SK-N-SH treated with all-trans-retinoic acid at 6 μM for 48 hours (cell line): ENCODE measurements at regions not wholly inside any gene's neighbourhood (a gene's known extent, or its start where the extent isn't known, plus 50 kb on each side); places are given as distances from the start of the nearest gene placed in this dataset.

Source experiments
- ATAC-seq: fragments of 200-7000 bp; cut with Tn5 transposase; 3 replicates; pipeline ENCODE4 v1.9.1; 2020; ENCODE audit warnings: mild to moderate bottlenecking, moderate library complexity
- ARNTL ChIP-seq: fragments of 450-650 bp; formaldehyde crosslinking; IDR thresholded peaks from 2 replicates; pipeline ENCODE4 v1.5.0; 2020; ENCODE audit warnings: low read depth, mild to moderate bottlenecking, moderate library complexity, borderline replicate concordance
- BACH2 ChIP-seq: fragments of 250-450 bp; sonication (Bioruptor Pico); IDR thresholded peaks from 2 replicates; pipeline ENCODE4 v1.9.0; 2021; ENCODE audit warnings: mild to moderate bottlenecking, borderline replicate concordance
- CREB5 ChIP-seq: fragments of 250-450 bp; sonication (Bioruptor Pico); IDR thresholded peaks from 2 replicates; pipeline ENCODE4 v1.5.1; 2020; ENCODE audit warnings: low read depth, mild to moderate bottlenecking, moderate library complexity
- CSRNP3 ChIP-seq: fragments of 250-450 bp; sonication (Bioruptor Pico); IDR thresholded peaks from 2 replicates; pipeline ENCODE4 v1.5.1; 2021; ENCODE audit warnings: mild to moderate bottlenecking, moderate library complexity
- ESRRG ChIP-seq: fragments of 250-450 bp; sonication (Bioruptor Pico); IDR thresholded peaks from 2 replicates; pipeline ENCODE4 v1.6.1; 2021; ENCODE audit warnings: mild to moderate bottlenecking
- GLIS3 ChIP-seq: fragments of 250-450 bp; sonication (Bioruptor Pico); IDR thresholded peaks from 2 replicates; pipeline ENCODE4 v1.5.0; 2020; ENCODE audit warnings: mild to moderate bottlenecking, moderate library complexity
- ISL1 ChIP-seq: fragments of 250-450 bp; sonication (Bioruptor Pico); IDR thresholded peaks from 2 replicates; pipeline ENCODE4 v2.1.2; 2022; ENCODE audit warnings: mild to moderate bottlenecking, moderate library complexity
- OSR1 ChIP-seq: fragments of 250-450 bp; sonication (Bioruptor Pico); IDR thresholded peaks from 2 replicates; pipeline ENCODE4 v1.8.0; 2022; ENCODE audit warnings: moderate library complexity, mild to moderate bottlenecking, inconsistent platforms
- PATZ1 ChIP-seq: fragments of 250-450 bp; sonication (Bioruptor Pico); IDR thresholded peaks from 2 replicates; pipeline ENCODE4 v1.8.0; 2020; ENCODE audit warnings: mild to moderate bottlenecking, moderate library complexity, borderline replicate concordance
- POU6F1 ChIP-seq: fragments of 250-450 bp; sonication (Bioruptor Pico); IDR thresholded peaks from 2 replicates; pipeline ENCODE4 v1.8.0; 2021; ENCODE audit warnings: low read depth, mild to moderate bottlenecking, moderate library complexity, borderline replicate concordance
- RARB ChIP-seq: fragments of 250-450 bp; sonication (Bioruptor Pico); IDR thresholded peaks from 2 replicates; pipeline ENCODE4 v1.8.0; 2021; ENCODE audit warnings: mild to moderate bottlenecking, moderate library complexity
- SNAI2 ChIP-seq: fragments of 250-450 bp; sonication (Bioruptor Pico); IDR thresholded peaks from 2 replicates; pipeline ENCODE4 v1.5.0; 2020; ENCODE audit warnings: mild to moderate bottlenecking, moderate library complexity
- TCF4 ChIP-seq: fragments of 250-450 bp; sonication (Bioruptor Pico); IDR thresholded peaks from 2 replicates; pipeline ENCODE4 v1.8.0; 2021; ENCODE audit warnings: mild to moderate bottlenecking, moderate library complexity, borderline replicate concordance
- TOX ChIP-seq: fragments of 250-450 bp; sonication (Bioruptor Pico); IDR thresholded peaks from 2 replicates; pipeline ENCODE4 v1.8.0; 2021; ENCODE audit warnings: mild to moderate bottlenecking, moderate library complexity, borderline replicate concordance
- TSHZ2 ChIP-seq: fragments of 250-450 bp; sonication (Bioruptor Pico); IDR thresholded peaks from 2 replicates; pipeline ENCODE4 v1.5.0; 2020; ENCODE audit warnings: mild to moderate bottlenecking, moderate library complexity
- ZC3H10 ChIP-seq: fragments of 250-450 bp; sonication (Bioruptor Pico); IDR thresholded peaks from 2 replicates; pipeline ENCODE4 v1.5.1; 2021; ENCODE audit warnings: mild to moderate bottlenecking, moderate library complexity
- ZFP3 ChIP-seq: fragments of 250-450 bp; sonication (Bioruptor Pico); IDR thresholded peaks from 2 replicates; pipeline ENCODE4 v1.5.0; 2020; ENCODE audit warnings: mild to moderate bottlenecking, moderate library complexity
- ZFP30 ChIP-seq: fragments of 450-650 bp; formaldehyde crosslinking; IDR thresholded peaks from 2 replicates; pipeline ENCODE4 v1.5.0; 2022; ENCODE audit warnings: mild to moderate bottlenecking, moderate library complexity
- ZNF565 ChIP-seq: fragments of 450-650 bp; formaldehyde crosslinking; conservative IDR thresholded peaks from 2 replicates; pipeline ENCODE4 v1.5.0; 2020; ENCODE audit warnings: low read depth, mild to moderate bottlenecking, moderate library complexity
- ZNF70 ChIP-seq: fragments of 450-650 bp; formaldehyde crosslinking; IDR thresholded peaks from 2 replicates; pipeline ENCODE4 v1.5.0; 2020; ENCODE audit warnings: mild to moderate bottlenecking, moderate library complexity
- ZNF8 ChIP-seq: fragments of 450-650 bp; formaldehyde crosslinking; IDR thresholded peaks from 2 replicates; pipeline ENCODE4 v1.5.0; 2020; ENCODE audit warnings: mild to moderate bottlenecking, moderate library complexity

GRCh38 chr15:37339856-37340255 lies 239.5 kb upstream of the MEIS2 start (continued):
- TF ChIP-seq ARNTL (CRISPR knock-in tag) (no peak), ZNF565 (CRISPR knock-in tag) (no peak)
- TF ChIP-seq, all 23 proteins: peak for 0

GRCh38 chr15:37340438-37340837 lies 240.1 kb upstream of the MEIS2 start:
- no peak for ATAC-seq
- TF ChIP-seq ZNF8 (CRISPR knock-in tag) (no peak), ZFP3 (no peak), ESRRG (no peak), TOX (CRISPR knock-in tag) (no peak), TCF4 (CRISPR knock-in tag) (no peak), OSR1 (CRISPR knock-in tag) (no peak), ARNTL (CRISPR knock-in tag) (no peak), ZNF70 (CRISPR knock-in tag) (no peak), RARB (no peak)

GRCh38 chr15:37359101-37359892 lies 258.9 kb upstream of the MEIS2 start:
- TF ChIP-seq PATZ1 (CRISPR knock-in tag) = no peak
- no peak for TF ChIP-seq GLIS3 (CRISPR knock-in tag)
- no peak for TF ChIP-seq BACH2 (CRISPR knock-in tag)
- no peak for TF ChIP-seq ZFP30
- TF ChIP-seq POU6F1 = no peak
- TF ChIP-seq CREB5 = no peak
- TF ChIP-seq ARNTL (CRISPR knock-in tag) = no peak
- TF ChIP-seq CSRNP3 (CRISPR knock-in tag) = no peak
- TF ChIP-seq SNAI2 (CRISPR knock-in tag) = no peak
- TF ChIP-seq TOX (CRISPR knock-in tag) = no peak
- TF ChIP-seq ZNF70 (CRISPR knock-in tag) = no peak
- TF ChIP-seq ZFP3 = no peak
- TF ChIP-seq RARB = no peak
- no peak for TF ChIP-seq OSR1 (CRISPR knock-in tag)
- no peak for TF ChIP-seq ISL1 (CRISPR knock-in tag)
- no peak for TF ChIP-seq TSHZ2 (CRISPR knock-in tag)
- no peak for TF ChIP-seq ZNF8 (CRISPR knock-in tag)
- no peak for TF ChIP-seq ZNF565 (CRISPR knock-in tag)
- TF ChIP-seq ZC3H10 (CRISPR knock-in tag) = no peak
- TF ChIP-seq ESRRG = no peak
- no peak for ATAC-seq
